ENCODE measurements at regions not wholly inside any gene's neighbourhood (a gene's known extent, or its start where the extent isn't known, plus 50 kb on each side); places are given as distances from the start of the nearest gene placed in this dataset.

- no peaks in the 10 kb centered on the region for H3K27me3 ChIP-seq (ENCODE audit: control insufficient read depth, insufficient read depth, low read length)
- H3K9ac ChIP-seq (ENCODE audit: low read length), result no peak overlapping the region
- no peaks in the 10 kb centered on the region for H3K9me3 ChIP-seq (ENCODE audit: control insufficient read depth, low read depth, low read length)
- no peaks in the 10 kb centered on the region for H3K36me3 ChIP-seq (ENCODE audit: control insufficient read depth, low read depth, low read length)
- no peak overlapping the region for H3K27ac ChIP-seq (ENCODE audit: low read length)
- H3K4me1 ChIP-seq (ENCODE audit: control insufficient read depth, low read depth, low read length), result no peaks in the 10 kb centered on the region
- no peak overlapping the region for H3K4me3 ChIP-seq (ENCODE audit: low read length)
Observed at GRCh38 chr6:133698272-133698671, 190.6 kb upstream of the TCF21 start.

DNA sequence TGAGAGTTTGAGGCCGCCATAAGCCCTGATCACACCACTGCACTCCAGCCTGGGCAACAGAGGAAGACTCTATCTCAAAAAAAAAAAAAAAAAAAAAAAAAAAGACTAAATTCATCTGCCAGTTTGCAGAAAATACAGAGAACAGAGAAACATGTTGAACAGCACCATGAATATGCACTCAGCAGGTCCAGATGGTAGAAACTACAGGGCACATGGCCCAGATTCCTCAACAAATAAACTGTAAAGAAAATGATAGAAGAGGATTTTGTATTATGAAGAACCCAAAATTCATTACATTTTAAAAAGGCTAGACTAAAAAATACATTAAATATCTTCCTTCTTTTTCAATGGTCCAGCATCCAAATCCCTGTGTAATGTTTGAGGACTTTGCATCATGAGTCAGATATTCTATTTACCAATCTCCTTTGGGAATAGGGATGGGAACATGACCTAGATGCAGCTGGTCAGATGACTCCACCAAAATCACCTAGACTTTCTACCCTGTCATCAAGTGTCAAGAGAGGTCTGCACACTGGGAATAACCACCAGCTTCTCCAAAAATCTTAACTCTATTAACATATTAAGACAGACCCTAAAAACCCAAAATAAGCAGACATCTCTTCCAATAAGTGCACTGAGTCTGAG lies 189.1 kb upstream of the TCF21 start:
- Histone ChIP-seq H3K36me3 (ENCODE audit: control insufficient read depth, low read depth, low read length) (no peaks in the 10 kb centered on the region), H3K27me3 (ENCODE audit: control insufficient read depth, insufficient read depth, low read length) (no peaks in the 10 kb centered on the region), H3K4me1 (ENCODE audit: control insufficient read depth, low read depth, low read length) (no peaks in the 10 kb centered on the region), H3K9ac (ENCODE audit: low read length) (no peak overlapping the region), H3K4me3 (ENCODE audit: low read length) (no peak overlapping the region), H3K27ac (ENCODE audit: low read length) (no peak overlapping the region), H3K9me3 (ENCODE audit: control insufficient read depth, low read depth, low read length) (no peaks in the 10 kb centered on the region)

DNA sequence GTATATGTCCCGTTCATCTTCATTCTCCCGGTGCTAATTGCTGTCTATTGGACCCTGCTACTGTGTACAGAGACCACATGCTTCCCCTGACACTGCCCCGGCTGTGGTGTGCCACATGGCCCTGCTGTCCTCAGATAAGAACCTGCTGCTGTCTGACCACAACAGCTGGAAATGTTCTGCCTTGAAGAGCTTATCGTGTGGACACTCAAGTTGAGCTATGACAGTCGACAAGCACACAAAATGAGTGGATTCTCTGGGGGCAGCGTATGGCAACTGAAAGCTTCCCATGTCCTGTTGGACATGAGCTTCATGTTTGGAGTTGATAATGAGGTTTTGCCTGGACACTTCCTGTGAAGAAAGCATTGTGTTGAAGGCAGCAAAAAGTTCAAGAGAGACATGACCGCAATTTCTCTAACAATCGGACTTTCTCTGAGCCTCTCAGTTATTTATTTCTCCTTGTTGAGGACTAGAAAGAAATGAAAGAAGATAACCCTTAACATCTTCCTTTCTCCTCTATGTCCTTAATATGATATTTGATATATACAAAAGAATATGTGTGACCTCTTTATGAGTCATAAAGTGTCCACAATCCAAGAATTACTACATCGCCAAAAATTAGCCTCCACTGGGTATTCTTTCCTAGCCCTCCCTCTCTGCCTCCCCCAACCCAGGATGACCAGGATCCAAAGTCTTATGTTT lies 187.1 kb upstream of the TCF21 start:
- Histone ChIP-seq H3K4me3 (ENCODE audit: low read length) (no peak overlapping the region), H3K36me3 (ENCODE audit: control insufficient read depth, low read depth, low read length) (no peaks in the 10 kb centered on the region), H3K27me3 (ENCODE audit: control insufficient read depth, insufficient read depth, low read length) (no peaks in the 10 kb centered on the region), H3K9me3 (ENCODE audit: control insufficient read depth, low read depth, low read length) (no peaks in the 10 kb centered on the region), H3K27ac (ENCODE audit: low read length) (no peak overlapping the region), H3K4me1 (ENCODE audit: control insufficient read depth, low read depth, low read length) (no peaks in the 10 kb centered on the region), H3K9ac (ENCODE audit: low read length) (no peak overlapping the region)

GRCh38 chr6:133704371-133704770 lies 184.5 kb upstream of the TCF21 start:
- Histone ChIP-seq H3K9ac (ENCODE audit: low read length) (no peak overlapping the region), H3K27me3 (ENCODE audit: control insufficient read depth, insufficient read depth, low read length) (no peaks in the 10 kb centered on the region), H3K27ac (ENCODE audit: low read length) (no peak overlapping the region), H3K4me1 (ENCODE audit: control insufficient read depth, low read depth, low read length) (no peaks in the 10 kb centered on the region), H3K4me3 (ENCODE audit: low read length) (no peak overlapping the region), H3K9me3 (ENCODE audit: control insufficient read depth, low read depth, low read length) (no peaks in the 10 kb centered on the region), H3K36me3 (ENCODE audit: control insufficient read depth, low read depth, low read length) (no peaks in the 10 kb centered on the region)

DNA sequence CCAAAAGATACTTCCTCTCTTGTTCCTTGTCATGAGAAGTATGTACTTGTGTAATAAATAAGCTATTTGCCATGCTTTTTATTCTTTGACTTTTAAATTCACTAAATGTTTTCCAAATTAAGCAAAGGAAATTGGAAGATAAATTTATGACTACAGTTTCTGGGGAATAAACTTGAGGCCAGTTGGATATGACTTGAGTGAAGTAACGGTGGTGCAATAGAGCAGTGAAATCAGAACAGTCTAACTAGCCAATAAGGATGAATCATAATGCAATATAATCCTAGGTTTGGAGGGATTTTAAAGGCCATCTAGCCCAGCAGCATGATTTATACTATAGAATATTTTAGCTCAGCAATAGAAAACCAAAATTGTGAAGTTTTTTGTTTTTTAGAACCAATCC lies 183.8 kb upstream of the TCF21 start:
- H3K4me3 ChIP-seq (ENCODE audit: low read length), result no peak overlapping the region
- H3K27ac ChIP-seq (ENCODE audit: low read length), result no peak overlapping the region
- no peaks in the 10 kb centered on the region for H3K36me3 ChIP-seq (ENCODE audit: control insufficient read depth, low read depth, low read length)
- no peaks in the 10 kb centered on the region for H3K4me1 ChIP-seq (ENCODE audit: control insufficient read depth, low read depth, low read length)
- H3K9me3 ChIP-seq (ENCODE audit: control insufficient read depth, low read depth, low read length), result no peaks in the 10 kb centered on the region
- no peaks in the 10 kb centered on the region for H3K27me3 ChIP-seq (ENCODE audit: control insufficient read depth, insufficient read depth, low read length)
- no peak overlapping the region for H3K9ac ChIP-seq (ENCODE audit: low read length)

GRCh38 chr6:133705731-133706130 lies 183.2 kb upstream of the TCF21 start:
- no peak overlapping the region for H3K9ac ChIP-seq (ENCODE audit: low read length)
- H3K4me3 ChIP-seq (ENCODE audit: low read length), result no peak overlapping the region
- H3K27ac ChIP-seq (ENCODE audit: low read length), result no peak overlapping the region
- no peaks in the 10 kb centered on the region for H3K9me3 ChIP-seq (ENCODE audit: control insufficient read depth, low read depth, low read length)
- H3K4me1 ChIP-seq (ENCODE audit: control insufficient read depth, low read depth, low read length), result no peaks in the 10 kb centered on the region
- H3K36me3 ChIP-seq (ENCODE audit: control insufficient read depth, low read depth, low read length), result no peaks in the 10 kb centered on the region
- no peaks in the 10 kb centered on the region for H3K27me3 ChIP-seq (ENCODE audit: control insufficient read depth, insufficient read depth, low read length)

DNA sequence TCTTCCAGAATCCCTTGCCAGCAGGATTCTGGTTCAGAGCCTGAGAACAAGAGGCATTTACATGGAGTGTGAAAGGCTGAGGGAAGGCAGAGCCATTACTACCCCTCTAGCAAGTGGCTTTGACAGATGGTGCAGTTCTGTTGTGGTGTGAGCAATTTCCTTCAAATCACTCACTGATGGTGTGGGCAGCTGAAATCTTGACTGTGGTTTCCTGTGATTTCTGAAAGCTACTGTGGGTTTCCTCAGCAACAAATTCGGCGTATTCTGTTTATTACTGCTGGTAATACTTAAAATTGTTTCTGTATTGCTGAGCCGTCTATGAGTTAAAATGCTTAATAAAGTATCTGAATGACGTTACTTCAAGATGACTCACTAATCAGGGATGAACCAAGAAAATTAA lies 181.5 kb upstream of the TCF21 start:
- no peaks in the 10 kb centered on the region for H3K27me3 ChIP-seq (ENCODE audit: control insufficient read depth, insufficient read depth, low read length)
- no peak overlapping the region for H3K9ac ChIP-seq (ENCODE audit: low read length)
- no peak overlapping the region for H3K4me3 ChIP-seq (ENCODE audit: low read length)
- H3K27ac ChIP-seq (ENCODE audit: low read length), result no peak overlapping the region
- no peaks in the 10 kb centered on the region for H3K4me1 ChIP-seq (ENCODE audit: control insufficient read depth, low read depth, low read length)
- H3K9me3 ChIP-seq (ENCODE audit: control insufficient read depth, low read depth, low read length), result no peaks in the 10 kb centered on the region
- H3K36me3 ChIP-seq (ENCODE audit: control insufficient read depth, low read depth, low read length), result no peaks in the 10 kb centered on the region

DNA sequence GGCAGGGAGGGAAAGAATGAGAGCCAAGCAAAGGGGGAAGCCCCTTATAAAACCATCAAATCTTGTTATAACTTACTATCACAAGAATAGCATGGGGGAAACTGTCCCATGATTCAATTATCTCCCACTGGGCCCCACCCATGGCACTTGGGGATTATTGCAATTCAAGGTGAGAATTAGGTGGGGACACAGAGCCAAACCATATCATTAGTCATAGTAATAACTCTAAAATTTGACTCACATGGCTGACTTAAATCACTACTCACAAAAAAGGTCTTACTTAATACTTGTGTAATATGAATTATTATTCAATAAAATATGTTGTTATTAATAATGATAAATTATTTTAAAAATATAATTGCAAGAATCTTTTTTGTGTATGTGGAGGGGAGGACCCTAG lies 178.1 kb upstream of the TCF21 start:
- no peak overlapping the region for H3K4me3 ChIP-seq (ENCODE audit: low read length)
- H3K27me3 ChIP-seq (ENCODE audit: control insufficient read depth, insufficient read depth, low read length), result no peaks in the 10 kb centered on the region
- no peaks in the 10 kb centered on the region for H3K4me1 ChIP-seq (ENCODE audit: control insufficient read depth, low read depth, low read length)
- H3K9ac ChIP-seq (ENCODE audit: low read length), result no peak overlapping the region
- no peaks in the 10 kb centered on the region for H3K9me3 ChIP-seq (ENCODE audit: control insufficient read depth, low read depth, low read length)
- H3K36me3 ChIP-seq (ENCODE audit: control insufficient read depth, low read depth, low read length), result no peaks in the 10 kb centered on the region
- no peak overlapping the region for H3K27ac ChIP-seq (ENCODE audit: low read length)

DNA sequence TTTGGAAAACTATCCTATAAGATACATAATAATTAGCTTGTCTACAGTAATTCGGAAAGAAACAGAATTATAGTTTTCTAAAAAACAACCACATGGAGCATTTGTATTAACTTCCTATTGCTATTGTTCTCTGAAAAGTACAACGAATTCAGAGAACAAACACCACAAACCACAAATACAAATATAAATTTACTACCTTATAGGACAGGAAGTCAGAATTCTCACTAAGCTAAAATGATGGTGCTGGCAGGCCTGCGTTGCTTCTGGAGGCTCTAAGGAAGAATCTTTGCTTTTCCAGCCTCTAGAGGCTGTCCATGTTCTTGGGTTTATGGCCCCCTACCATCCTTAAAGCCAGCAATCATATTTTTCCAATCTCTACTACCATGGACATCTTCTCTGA lies 173.6 kb upstream of the TCF21 start:
- H3K4me1 ChIP-seq (ENCODE audit: control insufficient read depth, low read depth, low read length), result no peaks in the 10 kb centered on the region

GRCh38 chr6:133724726-133725125 lies 164.2 kb upstream of the TCF21 start:
- Histone ChIP-seq H3K27ac (ENCODE audit: low read length) (no peak overlapping the region), H3K9me3 (ENCODE audit: control insufficient read depth, low read depth, low read length) (no peaks in the 10 kb centered on the region), H3K9ac (ENCODE audit: low read length) (no peak overlapping the region), H3K4me1 (ENCODE audit: control insufficient read depth, low read depth, low read length) (no peaks in the 10 kb centered on the region), H3K27me3 (ENCODE audit: control insufficient read depth, insufficient read depth, low read length) (no peaks in the 10 kb centered on the region), H3K4me3 (ENCODE audit: low read length) (no peak overlapping the region), H3K36me3 (ENCODE audit: control insufficient read depth, low read depth, low read length) (no peaks in the 10 kb centered on the region)

More for the DNA sequence above, 173.6 kb upstream of the TCF21 start:
- Histone ChIP-seq H3K4me3 (ENCODE audit: low read length) (no peak overlapping the region), H3K9me3 (ENCODE audit: control insufficient read depth, low read depth, low read length) (no peaks in the 10 kb centered on the region), H3K36me3 (ENCODE audit: control insufficient read depth, low read depth, low read length) (no peaks in the 10 kb centered on the region), H3K9ac (ENCODE audit: low read length) (no peak overlapping the region), H3K27ac (ENCODE audit: low read length) (no peak overlapping the region), H3K27me3 (ENCODE audit: control insufficient read depth, insufficient read depth, low read length) (no peaks in the 10 kb centered on the region)

DNA sequence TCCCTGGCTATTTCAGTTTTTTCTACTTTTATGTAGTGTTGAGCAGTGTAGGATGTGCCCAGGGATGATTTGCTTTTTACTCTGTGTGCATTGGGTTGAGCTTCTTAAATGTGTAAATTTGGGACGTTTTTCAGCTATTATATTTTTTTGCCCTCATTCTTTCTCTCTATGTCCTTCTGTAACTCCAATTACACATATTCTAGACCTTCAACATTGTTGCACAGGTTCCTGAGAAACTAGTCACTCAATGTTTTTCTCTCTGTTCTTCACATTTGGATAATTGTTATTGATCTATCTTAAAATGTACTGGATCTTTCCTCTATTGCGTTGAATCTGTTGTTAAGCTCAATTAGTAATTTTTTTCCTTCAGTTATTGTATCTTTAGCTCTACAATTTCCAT lies 162.7 kb upstream of the TCF21 start:
- H3K36me3 ChIP-seq (ENCODE audit: control insufficient read depth, low read depth, low read length), result no peaks in the 10 kb centered on the region
- H3K27me3 ChIP-seq (ENCODE audit: control insufficient read depth, insufficient read depth, low read length), result no peaks in the 10 kb centered on the region
- H3K4me3 ChIP-seq (ENCODE audit: low read length), result no peak overlapping the region
- no peaks in the 10 kb centered on the region for H3K4me1 ChIP-seq (ENCODE audit: control insufficient read depth, low read depth, low read length)
- no peak overlapping the region for H3K27ac ChIP-seq (ENCODE audit: low read length)
- no peaks in the 10 kb centered on the region for H3K9me3 ChIP-seq (ENCODE audit: control insufficient read depth, low read depth, low read length)
- H3K9ac ChIP-seq (ENCODE audit: low read length), result no peak overlapping the region

DNA sequence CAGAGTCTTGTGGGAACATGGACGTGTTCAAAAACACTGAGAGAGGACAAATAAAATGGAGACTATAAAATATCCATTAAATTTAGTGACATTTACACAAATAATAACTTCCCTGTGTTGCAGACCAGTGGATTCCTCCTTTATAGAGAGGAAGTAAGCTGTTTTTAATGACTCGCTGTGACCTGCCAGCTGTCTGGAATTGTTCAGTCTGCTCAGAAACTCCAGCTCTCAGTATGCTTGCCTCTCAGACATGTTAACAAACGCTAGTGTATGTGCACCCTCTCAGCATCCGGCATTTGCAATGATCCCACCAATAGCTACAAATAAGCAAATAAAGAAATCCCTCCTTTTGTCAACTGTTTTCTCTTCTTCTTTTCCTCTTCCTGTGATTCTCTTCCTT lies 158.0 kb upstream of the TCF21 start:
- Histone ChIP-seq H3K4me1 (ENCODE audit: control insufficient read depth, low read depth, low read length) (no peaks in the 10 kb centered on the region), H3K9ac (ENCODE audit: low read length) (no peak overlapping the region), H3K27me3 (ENCODE audit: control insufficient read depth, insufficient read depth, low read length) (no peaks in the 10 kb centered on the region), H3K36me3 (ENCODE audit: control insufficient read depth, low read depth, low read length) (no peaks in the 10 kb centered on the region), H3K9me3 (ENCODE audit: control insufficient read depth, low read depth, low read length) (peaks cover 14% of the 10 kb centered on the region), H3K4me3 (ENCODE audit: low read length) (no peak overlapping the region), H3K27ac (ENCODE audit: low read length) (no peak overlapping the region)

Data from iPS-18a (cell line).